ENCODE measurements at regions not wholly inside any gene's neighbourhood (a gene's known extent, or its start where the extent isn't known, plus 50 kb on each side); places are given as distances from the start of the nearest gene placed in this dataset.

DNA sequence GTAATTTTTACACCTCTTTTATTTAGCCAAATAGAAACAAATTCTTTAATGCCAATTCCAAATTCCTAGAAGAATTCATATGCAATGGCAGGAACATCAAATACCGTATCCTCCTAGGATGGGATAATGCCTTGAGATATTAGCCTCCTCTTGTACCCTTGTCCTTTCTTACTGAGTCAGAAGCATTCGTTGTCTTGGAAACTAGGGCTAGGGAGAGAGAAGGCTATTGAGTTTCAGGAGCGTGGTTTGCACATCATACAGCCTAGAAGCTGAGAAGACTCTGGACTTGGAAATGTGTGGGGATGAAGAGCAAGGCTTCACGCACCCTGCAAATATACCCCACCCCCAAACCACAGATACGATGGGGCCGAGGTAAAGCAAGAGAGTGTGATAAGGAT is 300.7 kb downstream of the SP3 start:
- TF ChIP-seq, protein P1, sequence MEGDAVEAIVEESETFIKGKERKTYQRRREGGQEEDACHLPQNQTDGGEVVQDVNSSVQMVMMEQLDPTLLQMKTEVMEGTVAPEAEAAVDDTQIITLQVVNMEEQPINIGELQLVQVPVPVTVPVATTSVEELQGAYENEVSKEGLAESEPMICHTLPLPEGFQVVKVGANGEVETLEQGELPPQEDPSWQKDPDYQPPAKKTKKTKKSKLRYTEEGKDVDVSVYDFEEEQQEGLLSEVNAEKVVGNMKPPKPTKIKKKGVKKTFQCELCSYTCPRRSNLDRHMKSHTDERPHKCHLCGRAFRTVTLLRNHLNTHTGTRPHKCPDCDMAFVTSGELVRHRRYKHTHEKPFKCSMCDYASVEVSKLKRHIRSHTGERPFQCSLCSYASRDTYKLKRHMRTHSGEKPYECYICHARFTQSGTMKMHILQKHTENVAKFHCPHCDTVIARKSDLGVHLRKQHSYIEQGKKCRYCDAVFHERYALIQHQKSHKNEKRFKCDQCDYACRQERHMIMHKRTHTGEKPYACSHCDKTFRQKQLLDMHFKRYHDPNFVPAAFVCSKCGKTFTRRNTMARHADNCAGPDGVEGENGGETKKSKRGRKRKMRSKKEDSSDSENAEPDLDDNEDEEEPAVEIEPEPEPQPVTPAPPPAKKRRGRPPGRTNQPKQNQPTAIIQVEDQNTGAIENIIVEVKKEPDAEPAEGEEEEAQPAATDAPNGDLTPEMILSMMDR (IDR thresholded peaks at IDR 0.05): no peak
- TF ChIP-seq POLR2A (IDR thresholded peaks at IDR 0.05): no peak
